KMS-11 (cell line): ENCODE measurements at regions not wholly inside any gene's neighbourhood (a gene's known extent, or its start where the extent isn't known, plus 50 kb on each side); places are given as distances from the start of the nearest gene placed in this dataset.

Experiments used
- H2AFZ ChIP-seq: fragments of 200-600 bp; sonication (generic); 2 replicates; pipeline ENCODE4 v1.6.1; 2016; ENCODE audit warnings: antibody characterized with exemption, mixed run types, low read depth
- H3K27ac ChIP-seq: fragments of 200-600 bp; sonication (generic); 2 replicates; pipeline ENCODE4 v1.6.1; 2016; ENCODE audit warnings: mild to moderate bottlenecking, mixed run types
- H3K27me3 ChIP-seq: fragments of 200-600 bp; sonication (generic); 2 replicates; pipeline ENCODE4 v1.6.1; 2017; ENCODE audit warnings: mild to moderate bottlenecking, low read depth, mixed run types, moderate library complexity; ENCODE audit not compliant: insufficient read depth
- H3K36me3 ChIP-seq: fragments of 200-600 bp; sonication (generic); 2 replicates; pipeline ENCODE4 v1.6.1; 2017; ENCODE audit warnings: mild to moderate bottlenecking, mixed run types; ENCODE audit not compliant: insufficient read depth
- H3K4me1 ChIP-seq: fragments of 200-600 bp; sonication (generic); 2 replicates; pipeline ENCODE4 v1.6.1; 2016; ENCODE audit warnings: mild to moderate bottlenecking, low read depth, mixed run types; ENCODE audit not compliant: poor library complexity, severe bottlenecking
- H3K4me2 ChIP-seq: fragments of 200-600 bp; sonication (generic); 2 replicates; pipeline ENCODE4 v1.7.0; 2016; ENCODE audit warnings: mild to moderate bottlenecking, mixed run types
- H3K4me3 ChIP-seq: fragments of 200-600 bp; sonication (generic); IDR thresholded peaks from 2 replicates; pipeline ENCODE4 v1.6.1; 2017; ENCODE audit warnings: low read depth, low read length, mixed read lengths; ENCODE audit not compliant: insufficient read depth
- H3K79me2 ChIP-seq: fragments of 200-600 bp; sonication (generic); 2 replicates; pipeline ENCODE4 v1.6.1; 2016; ENCODE audit warnings: low read depth, mixed run types; ENCODE audit not compliant: insufficient read depth
- H3K9ac ChIP-seq: fragments of 200-600 bp; sonication (generic); 2 replicates; pipeline ENCODE4 v1.6.1; 2016; ENCODE audit warnings: mild to moderate bottlenecking, mixed run types
- H4K20me1 ChIP-seq: fragments of 200-600 bp; sonication (generic); 2 replicates; pipeline ENCODE4 v1.6.1; 2016; ENCODE audit warnings: mild to moderate bottlenecking, mixed run types; ENCODE audit not compliant: insufficient read depth
- CTCF ChIP-seq: fragments of 200-600 bp; sonication (generic); conservative IDR thresholded peaks from 2 replicates; pipeline ENCODE4 v1.6.1; 2017; ENCODE audit warnings: low read depth, mild to moderate bottlenecking, antibody characterized with exemption, low read length, moderate library complexity, mixed read lengths

GRCh38 chr20:39480276-39481043 lies 518.3 kb downstream of the DHX35 start:
- Histone ChIP-seq H3K27me3 (no peaks in the 10 kb centered on the region), H3K4me2 (no peak overlapping the region), H3K4me3 (no peak overlapping the region), H3K79me2 (no peaks in the 10 kb centered on the region), H3K4me1 (no peaks in the 10 kb centered on the region), H2AFZ (no peak overlapping the region), H4K20me1 (no peaks in the 10 kb centered on the region), H3K9ac (no peak overlapping the region), H3K27ac (no peak overlapping the region), H3K36me3 (no peaks in the 10 kb centered on the region)
- TF ChIP-seq CTCF = no peak

GRCh38 chr20:39479196-39479810 lies 517.2 kb downstream of the DHX35 start:
- no peaks in the 10 kb centered on the region for H3K79me2 ChIP-seq
- H2AFZ ChIP-seq = no peak overlapping the region
- H3K27me3 ChIP-seq = no peaks in the 10 kb centered on the region
- no peaks in the 10 kb centered on the region for H3K36me3 ChIP-seq
- no peak for TF ChIP-seq CTCF
- no peak overlapping the region for H3K4me3 ChIP-seq
- no peak overlapping the region for H3K9ac ChIP-seq
- H3K4me1 ChIP-seq = no peaks in the 10 kb centered on the region
- H4K20me1 ChIP-seq = no peaks in the 10 kb centered on the region
- H3K4me2 ChIP-seq = no peak overlapping the region
- H3K27ac ChIP-seq = no peak overlapping the region

GRCh38 chr20:39474879-39475278 lies 512.7 kb downstream of the DHX35 start:
- Histone ChIP-seq H3K36me3 (no peaks in the 10 kb centered on the region), H3K27ac (no peak overlapping the region), H3K4me2 (no peak overlapping the region), H3K27me3 (no peaks in the 10 kb centered on the region), H4K20me1 (no peaks in the 10 kb centered on the region), H2AFZ (no peak overlapping the region), H3K9ac (no peak overlapping the region), H3K79me2 (no peaks in the 10 kb centered on the region), H3K4me3 (no peak overlapping the region), H3K4me1 (no peaks in the 10 kb centered on the region)
- TF ChIP-seq CTCF = no peak

GRCh38 chr20:39473536-39473935 lies 511.4 kb downstream of the DHX35 start:
- no peak for TF ChIP-seq CTCF
- H3K36me3 ChIP-seq = no peaks in the 10 kb centered on the region
- H2AFZ ChIP-seq = no peak overlapping the region
- H3K4me1 ChIP-seq = no peaks in the 10 kb centered on the region
- H4K20me1 ChIP-seq = no peaks in the 10 kb centered on the region
- no peak overlapping the region for H3K9ac ChIP-seq
- no peaks in the 10 kb centered on the region for H3K79me2 ChIP-seq
- no peak overlapping the region for H3K4me2 ChIP-seq
- no peaks in the 10 kb centered on the region for H3K27me3 ChIP-seq
- H3K27ac ChIP-seq = no peak overlapping the region
- no peak overlapping the region for H3K4me3 ChIP-seq
